ENCODE measurements at regions not wholly inside any gene's neighbourhood (a gene's known extent, or its start where the extent isn't known, plus 50 kb on each side); places are given as distances from the start of the nearest gene placed in this dataset.
"Not testable (repeated sequence)": the region's sequence is repeated elsewhere in the genome, so short reads cannot be mapped to it uniquely, and the experiment has no call there.

DNA sequence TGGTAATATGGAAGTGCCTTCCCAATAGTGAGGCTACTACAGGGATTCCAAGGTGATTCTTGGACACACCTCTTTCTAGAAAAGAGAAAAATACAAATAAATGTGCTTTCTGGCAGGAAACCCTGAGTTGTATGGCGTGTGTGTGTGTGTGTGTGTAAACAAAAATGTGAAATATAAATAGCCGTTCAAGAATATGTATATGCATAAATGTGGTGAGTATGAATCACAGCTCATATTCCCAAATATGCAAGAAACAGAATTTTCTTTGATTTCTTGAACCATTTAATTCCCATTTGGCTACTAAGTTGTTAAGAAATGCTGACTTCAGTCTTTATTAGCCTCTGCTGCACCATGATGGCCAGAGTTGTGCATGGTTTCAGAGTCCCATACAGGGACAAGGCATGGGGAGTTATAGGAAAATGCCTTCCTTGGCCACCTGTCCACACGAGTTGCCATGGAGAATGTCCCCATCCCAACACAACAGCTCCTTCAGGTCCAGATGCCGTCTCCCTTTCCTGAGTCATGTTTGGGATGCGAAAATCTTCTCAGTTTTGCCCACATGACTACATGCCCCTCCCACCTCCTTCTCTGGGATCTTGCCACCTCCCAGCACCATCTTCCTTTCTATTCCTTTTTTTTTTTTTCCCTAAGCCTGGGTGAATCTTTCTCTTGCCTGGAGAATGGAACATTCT is 312.4 kb upstream of the ECI2 start:
- no peak for DNase-seq

DNA sequence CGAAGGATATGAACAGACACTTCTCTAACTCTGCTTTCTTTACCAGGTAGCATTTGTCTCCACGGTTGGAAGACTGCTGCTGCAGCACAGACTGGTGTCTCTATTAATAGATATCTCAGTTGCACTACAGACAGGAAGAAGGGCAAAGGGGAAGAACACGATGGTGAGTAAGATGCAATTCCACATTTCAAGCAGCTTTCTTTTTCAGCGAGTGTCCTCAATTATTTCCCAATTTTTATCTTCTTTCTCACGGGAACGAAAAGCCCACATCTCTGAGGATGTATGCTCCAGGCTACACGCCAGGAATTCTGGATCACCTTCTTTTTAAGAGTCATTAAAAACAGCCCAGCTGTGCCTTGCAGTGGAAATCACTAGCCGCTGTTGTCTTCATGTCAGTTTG is 311.6 kb upstream of the ECI2 start:
- no peak for DNase-seq

DNA sequence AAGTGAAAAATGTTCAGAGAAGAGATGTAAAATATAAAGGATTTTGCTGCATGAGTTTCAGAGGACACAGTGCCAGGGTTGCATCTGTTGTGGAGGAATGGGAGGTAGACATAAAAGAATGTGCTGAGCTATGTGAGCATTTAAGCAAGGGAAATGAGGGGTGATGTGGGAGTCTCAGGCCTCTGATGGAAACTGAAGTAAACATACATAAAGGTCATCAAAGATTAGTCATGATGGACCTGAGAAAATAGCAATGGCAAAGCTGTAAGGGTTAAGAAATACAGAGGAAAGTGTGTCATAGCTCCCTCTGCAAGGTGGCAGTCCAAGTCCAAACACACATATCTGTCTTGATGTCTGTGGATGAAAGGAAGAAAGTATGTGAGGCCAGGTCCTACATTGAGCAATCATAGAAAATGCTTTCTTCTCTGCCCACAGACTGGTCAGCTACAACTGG is 306.6 kb upstream of the ECI2 start:
- no peak for DNase-seq

DNA sequence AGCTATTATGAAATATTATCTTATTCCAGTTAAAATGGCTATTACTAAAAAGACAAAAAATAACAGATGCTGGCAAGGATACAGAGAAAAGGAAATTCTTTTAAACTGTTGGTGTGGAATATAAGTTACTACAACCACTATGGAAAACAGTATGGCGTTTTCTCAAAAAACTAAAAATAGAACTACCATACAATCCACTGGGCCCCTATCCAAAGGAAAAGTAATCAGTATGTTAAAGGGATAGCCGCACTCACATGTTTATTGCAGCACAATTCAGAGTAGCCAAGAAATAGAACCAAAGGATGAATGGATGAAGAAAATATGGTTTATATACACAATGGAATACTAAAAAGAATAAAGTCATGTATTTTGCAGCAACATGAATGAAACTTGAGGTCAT is 303.8 kb upstream of the ECI2 start:
- no peak for DNase-seq

DNA sequence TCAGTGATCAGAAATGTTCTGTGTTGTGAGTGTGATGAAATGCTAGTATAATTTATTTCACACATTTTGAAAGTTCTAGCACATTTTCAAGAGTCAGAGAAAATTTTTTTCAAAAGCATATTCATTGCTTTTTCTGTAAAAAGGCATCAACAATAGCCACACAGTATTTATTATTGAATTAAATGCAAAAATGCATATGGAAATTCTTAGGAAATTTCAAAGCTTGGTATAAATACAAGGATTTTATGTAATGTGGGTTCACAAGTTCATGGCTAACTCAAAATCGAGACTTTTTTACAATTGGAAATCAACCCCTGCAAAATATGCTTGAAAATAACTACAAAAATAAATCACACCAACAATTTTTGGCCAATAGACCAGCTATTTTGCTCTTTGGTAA is 302.0 kb upstream of the ECI2 start:
- no peak for DNase-seq

DNA sequence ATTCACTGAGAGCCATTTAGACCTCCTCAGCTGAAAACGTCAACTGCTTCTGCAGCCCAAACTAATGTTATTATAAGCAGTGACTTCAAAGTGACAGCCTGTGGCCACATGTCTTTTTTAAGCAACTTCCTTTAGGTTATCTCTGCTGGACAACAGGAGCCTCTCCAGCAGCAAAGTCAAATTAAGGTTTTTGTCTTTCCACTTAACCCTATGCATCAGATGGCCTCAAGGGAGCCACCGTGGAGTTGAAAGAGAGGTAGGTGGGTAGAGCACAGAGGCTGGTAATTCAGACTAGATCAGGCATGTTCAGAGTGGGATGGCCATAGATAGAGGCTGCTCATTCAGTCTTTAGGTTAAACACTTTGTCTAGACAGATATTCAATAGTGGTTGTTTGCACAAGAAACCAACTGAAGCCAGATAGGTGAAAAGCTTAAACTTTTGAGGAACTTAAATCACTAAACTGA is 300.6 kb upstream of the ECI2 start:
- DNase-seq = no peak

DNA sequence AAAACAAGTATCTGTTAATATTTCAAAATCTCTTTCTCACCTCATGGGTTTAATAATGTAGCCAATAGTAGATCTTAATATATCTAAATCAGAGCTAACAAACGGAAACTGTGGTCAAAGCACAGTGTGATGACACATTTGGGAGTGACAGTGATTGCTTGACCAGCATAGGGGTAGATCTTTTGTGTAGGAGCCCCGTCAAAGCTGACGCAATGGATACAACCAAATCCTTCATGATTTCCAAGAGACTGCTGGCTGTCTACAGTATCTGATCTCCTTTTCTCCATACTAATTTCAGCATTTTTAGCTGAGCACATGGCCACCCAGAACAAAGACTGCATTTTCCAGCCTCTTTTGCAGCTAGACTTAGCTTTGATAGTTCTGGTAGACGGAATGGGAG is 299.3 kb upstream of the ECI2 start:
- no peak for DNase-seq

DNA sequence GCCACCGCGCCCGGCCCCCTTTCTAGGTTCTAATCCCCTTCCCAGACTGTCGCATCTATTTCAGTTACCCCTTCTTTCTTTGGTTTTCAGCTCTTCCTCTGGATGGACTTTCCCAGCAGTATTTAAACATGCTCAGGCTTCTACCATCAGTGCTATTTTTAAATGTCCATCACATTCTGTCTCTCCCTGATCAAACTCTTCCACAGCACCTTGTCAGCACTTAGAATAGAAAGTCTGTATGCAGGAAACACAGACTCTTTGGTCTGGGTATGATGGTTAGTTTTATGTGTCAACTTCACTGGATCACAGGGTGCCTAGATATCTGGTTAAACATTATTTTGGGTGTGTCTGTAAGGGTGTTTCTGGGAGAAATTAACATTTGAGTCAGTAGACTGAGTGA is 297.8 kb upstream of the ECI2 start:
- no peak for DNase-seq

DNA sequence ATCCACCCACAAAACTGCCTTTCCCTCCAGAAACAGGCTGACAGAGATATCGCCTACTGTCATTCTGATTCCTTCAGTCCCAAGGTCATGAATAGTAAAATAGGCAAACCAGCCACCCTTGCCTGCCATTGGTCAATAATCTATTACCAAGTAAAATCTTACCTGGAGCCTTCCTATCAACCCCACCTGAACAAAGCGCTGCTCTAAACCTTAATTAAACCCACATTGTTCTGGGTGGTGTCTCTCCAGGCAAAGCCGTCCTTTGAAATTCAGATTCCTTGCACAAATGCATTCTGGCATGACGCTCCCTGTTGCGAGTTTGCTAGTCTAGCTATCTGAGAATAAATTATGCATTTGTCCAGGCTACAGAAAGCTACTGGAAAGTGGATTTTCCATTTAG is 291.6 kb upstream of the ECI2 start:
- no peak for DNase-seq

DNA sequence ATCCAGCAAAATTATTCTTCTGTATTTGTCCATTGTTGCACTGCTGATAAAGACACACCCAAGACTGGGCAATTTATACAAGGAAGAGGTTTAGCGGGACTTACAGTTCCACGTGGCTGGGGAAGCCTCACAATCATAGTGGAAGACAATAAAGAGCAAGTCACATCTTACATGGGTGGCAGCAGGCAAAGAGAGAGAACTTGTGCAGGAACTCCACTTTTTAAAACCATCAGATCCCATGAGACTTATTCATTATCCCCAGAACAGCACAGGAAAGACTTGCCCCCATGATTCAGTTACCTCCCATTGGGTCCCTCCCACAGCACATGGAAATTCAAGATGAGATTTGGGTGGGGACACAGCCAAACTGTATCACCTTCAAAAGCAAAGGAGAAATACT is 286.5 kb upstream of the ECI2 start:
- DNase-seq = no peak

DNA sequence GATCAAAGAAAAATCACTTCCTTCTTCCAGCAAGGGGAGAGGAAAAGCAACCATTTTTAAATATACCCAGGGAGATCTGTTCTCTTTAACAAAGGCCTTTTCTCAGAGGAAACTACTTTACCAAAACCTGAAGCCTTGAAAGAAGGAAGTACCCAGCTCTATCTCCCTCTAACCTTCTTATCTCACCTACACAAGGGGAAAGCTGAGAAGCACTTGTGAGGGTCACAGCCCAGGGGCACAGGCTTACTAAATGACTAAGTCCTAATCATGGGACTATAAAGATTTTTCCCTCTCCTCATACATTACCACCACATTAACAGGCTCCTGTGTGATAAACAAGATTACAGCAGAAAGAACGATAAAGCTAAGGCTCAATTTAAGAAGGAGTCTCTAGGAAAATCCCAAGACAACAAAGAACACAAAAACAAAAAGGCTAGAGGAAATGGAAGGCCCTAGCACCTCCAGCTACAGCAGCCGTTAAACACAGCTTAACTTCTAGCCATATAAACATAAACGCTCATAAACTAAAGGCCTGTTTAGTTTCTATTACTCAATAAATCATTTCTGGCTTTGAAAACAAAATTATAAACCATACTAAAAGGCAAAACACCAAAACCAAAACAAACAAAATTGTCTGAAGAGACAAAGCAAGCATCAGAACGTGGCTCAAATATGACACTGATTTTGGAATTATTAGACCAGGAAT is 284.9 kb upstream of the ECI2 start:
- DNase-seq = no peak

DNA sequence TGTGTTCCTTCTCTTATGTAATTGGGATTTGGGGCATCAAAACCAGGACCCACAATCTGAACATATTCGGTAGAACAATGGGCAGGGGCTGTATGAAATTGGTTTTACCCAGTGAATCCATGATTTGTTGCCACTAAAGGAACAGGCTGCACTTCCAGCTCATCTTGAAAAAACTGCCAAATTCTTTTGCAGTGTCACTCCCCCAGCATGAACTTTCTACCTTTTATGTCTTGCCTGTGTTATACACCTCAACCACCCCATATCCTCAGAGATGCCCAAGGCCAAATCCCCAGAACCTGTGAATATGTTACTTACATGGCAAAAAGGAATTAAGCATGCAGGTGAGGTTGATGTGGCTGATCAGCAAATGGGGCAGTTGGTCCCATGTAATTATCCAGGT is 280.2 kb upstream of the ECI2 start:
- no peak for DNase-seq

DNA sequence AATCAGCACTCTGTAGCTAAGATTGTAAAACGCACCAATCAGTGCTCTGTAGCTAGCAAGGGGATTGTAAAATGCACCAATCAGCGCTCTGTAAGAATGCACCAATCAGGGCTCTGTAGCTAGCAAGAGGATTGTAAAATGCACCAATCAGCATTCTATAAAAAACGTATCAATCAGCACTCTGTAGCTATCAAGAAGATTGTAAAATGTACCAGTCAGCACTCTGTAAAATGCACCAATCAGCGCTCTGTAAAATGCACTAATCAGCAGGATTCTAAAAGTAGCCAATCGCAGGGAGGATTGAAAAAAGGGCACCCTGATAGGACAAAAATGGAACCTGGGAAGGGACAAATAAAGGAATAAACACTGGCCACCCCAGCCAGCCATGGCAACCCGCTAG is 278.7 kb upstream of the ECI2 start:
- DNase-seq = not testable (repeated sequence)

DNA sequence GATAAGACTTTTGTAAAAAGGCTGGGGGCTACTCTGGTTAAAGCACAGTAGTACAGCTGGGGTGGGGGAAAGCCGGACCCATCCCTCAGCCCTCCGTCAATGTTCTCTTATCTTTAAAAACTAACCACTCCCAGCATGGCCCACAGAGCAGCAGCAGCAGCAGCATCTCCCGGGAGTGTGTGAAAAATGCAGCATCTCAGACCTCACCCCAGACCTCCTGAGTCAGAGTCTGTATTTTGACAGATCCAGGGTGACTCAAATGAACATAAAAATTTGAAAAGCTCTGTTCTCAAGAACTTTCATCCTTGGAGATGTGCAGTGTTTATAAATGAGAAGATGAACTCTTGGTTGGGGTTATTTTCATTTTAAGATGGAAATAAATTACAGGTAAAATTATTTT is 277.7 kb upstream of the ECI2 start:
- DNase-seq = no peak

DNA sequence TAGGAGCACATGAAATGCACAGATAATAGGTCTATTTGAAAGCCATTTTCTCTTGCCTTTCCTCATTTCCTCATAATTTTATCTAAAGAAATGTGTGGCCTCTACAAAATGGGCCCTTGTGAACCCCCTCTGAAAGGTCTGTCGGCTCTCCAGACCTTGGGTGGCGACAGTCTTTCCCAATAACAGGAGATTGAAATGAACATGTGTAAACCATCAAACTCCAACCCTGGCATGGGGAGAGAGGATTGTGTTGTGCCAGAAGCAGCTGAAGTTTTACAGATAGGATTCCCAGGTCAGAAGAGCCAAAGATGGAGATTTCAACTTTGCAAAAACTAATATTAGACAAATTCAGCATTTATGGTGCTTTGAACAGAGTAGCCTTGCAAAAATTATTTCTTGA is 277.1 kb upstream of the ECI2 start:
- no peak for DNase-seq

DNA sequence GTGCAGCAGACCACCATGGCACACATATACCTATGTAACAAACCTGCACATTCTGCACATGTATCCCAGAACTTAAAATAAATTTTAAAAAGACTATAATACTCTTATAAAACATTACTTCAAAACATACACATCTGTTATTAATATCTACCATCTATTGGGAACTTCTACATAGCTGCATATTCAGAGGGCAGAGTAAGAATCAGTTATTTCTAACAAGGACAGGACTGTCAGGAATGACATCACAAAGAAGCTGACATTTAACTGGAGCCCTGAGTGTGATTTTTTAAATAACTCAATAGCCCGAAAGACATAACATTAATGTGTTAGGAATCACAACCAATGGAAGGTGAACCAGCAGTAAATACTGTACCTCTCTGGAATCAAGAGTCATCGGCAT is 276.7 kb upstream of the ECI2 start:
- no peak for DNase-seq

DNA sequence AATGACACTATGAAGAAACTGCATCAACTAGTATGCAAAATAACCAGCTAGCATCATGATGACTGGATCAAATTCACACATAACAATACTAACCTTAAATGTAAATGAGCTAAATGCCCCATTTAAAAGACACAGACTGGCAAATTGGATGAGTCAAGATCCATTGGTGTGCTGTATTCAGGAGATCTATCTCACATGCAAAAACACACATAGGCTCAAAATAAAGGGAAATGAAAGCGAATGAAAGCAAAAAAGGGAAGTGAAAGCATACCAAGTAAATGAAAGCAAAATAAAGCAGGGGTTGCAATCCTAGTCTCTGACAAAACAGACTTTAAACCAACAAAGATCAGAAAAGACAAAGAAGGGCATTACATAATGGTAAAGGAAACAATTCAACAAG is 272.3 kb upstream of the ECI2 start:
- DNase-seq = not testable (repeated sequence)

DNA sequence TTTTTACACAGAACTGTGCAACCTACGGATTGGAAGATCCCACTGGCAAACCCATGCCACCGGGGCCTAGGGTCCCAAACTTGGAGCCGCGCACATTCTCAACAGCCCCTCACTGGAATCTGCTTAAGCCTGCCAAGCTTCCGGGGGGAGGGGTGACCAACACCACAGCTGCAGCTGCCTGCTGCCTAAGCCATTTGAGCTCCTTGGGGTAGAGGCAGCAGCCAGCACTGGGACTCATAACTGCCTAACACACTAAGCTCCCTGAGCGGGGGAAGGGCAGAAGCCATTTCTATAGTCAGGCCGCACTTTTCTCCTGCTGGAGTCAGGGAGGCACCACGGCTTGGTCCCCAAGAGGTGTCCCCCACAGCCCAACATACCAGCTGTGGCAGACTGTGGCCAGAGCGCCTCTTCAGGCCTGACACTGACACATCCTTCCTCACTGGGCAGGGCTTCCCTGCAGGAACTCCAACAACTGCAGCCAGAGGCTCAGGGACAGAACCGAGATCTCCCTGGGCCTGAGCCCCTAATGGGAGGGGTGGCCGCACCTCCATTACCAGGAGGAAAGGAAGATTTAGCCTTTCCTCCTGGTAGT is 270.3 kb upstream of the ECI2 start:
- no peak for DNase-seq

DNA sequence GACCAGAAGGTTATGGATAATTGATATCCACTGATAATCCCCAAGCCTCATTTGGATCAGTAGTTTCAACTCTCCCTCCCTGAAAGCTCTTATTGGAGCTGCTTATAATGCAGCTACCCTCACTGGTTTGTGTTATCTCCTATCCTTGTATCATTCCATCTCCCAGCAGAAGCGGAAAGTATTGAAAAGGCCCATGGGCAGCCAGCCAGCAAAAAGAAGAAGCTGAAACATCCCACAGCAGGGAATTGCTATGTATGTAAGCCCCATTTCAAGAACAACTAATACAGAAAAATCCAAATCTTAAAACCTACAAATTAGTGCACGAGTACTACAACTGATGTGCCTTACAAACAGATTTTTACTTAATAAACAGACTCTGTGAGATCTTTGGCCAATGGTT is 269.0 kb upstream of the ECI2 start:
- no peak for DNase-seq

DNA sequence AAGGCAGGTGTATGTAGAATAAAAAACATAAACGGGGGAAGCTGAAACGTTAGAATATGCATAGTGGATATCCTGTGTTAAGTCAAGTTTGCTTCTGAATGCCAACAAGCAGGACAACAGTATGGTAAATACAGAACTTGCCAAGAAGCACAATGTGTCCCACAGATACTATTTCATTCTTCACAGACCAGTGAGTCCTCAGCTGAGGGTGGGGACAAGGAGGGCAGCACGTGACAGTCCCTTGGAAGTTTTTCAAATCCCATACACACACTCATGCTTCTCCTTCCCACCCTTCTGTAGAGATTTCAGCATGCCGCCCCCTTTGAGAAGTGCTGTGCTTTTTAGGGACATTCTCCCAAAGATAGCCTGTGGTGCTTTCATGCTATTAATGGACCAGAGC is 268.5 kb upstream of the ECI2 start:
- no peak for DNase-seq

DNA sequence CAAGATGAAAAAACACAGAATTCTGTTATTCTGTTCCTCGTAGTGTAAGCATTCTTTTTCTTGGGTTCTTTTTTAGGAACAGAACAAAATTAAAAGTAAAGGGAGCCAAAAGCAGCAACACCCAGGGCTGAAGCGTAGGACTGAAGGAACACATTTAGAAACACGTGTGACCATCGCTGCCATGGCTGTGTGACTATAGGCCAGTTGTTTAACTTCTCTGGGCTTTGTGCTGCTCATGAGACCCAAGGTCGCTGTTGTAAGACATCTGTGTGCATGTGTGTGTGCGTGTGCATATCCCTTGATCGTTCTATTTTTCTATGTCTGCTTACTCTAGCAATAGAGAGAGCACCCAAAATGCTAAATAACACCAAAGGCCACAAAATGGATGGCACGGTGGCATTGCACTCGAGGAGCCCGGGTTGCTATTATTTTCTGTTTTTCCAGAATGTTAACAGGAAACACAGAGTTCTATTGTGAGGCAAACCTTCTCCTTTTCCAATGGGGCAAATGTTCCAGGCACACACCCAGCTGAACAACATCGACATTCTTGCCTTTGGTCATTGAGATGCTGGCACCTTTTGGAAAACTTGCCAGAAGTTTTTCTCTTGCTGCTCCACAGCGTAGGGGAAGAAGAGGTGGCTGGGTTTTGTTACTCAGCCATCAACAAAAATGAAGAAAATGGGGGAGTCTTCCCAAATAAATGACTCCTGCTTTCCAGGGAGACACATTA is 267.8 kb upstream of the ECI2 start:
- DNase-seq = no peak

DNA sequence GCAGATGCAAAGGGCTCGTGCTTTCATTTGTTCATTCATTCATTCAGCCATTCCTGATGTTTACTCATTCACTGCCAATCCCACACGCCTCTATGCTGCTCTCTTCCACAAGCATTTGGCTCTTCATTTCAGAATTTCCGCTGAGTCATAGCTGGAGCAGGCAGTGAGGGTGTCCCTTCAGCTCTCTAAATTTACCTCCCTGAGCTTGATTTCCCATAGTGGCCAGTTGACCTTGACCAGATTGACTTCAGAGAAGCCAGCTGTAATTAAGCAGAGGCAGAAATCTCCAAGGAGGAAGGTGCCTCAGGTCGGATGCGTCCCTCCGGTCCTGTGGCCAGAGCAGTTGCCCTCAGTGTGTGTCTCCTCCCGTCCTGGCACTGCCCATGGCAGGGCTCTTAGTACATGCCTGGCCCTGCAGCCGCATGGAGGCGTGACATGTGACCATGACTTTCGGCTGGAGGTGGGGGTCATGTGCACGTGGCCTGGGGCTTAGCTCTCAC is 267.2 kb upstream of the ECI2 start:
- DNase-seq = no peak

Data from NCI-H146 (cell line).